ENCODE measurements at regions not wholly inside any gene's neighbourhood (a gene's known extent, or its start where the extent isn't known, plus 50 kb on each side); places are given as distances from the start of the nearest gene placed in this dataset.
"Not testable (repeated sequence)": the region's sequence is repeated elsewhere in the genome, so short reads cannot be mapped to it uniquely, and the experiment has no call there.

GRCh38 chr14:105627701-105628100 lies 101.3 kb downstream of the TMEM121 start:
- Mint-ChIP-seq H3K9me3 (no peaks in the 10 kb centered on the region), H3K4me3 (no peak overlapping the region), H3K36me3 (ENCODE audit: low read depth) (no peaks in the 10 kb centered on the region), H3K27ac (no peak overlapping the region), H3K4me1 (ENCODE audit: low read depth) (no peaks in the 10 kb centered on the region), H3K27me3 (no peaks in the 10 kb centered on the region)
- ChIA-PET CTCF (no interaction called here), POLR2A (no interaction called here)
- ATAC-seq (no peak), DNase-seq (no peak)
- intact Hi-C loops (cut with micrococcal nuclease): no loop called here
- no peak for TF ChIP-seq CTCF (IDR thresholded peaks at IDR 0.05)

- H3K36me3 Mint-ChIP-seq (ENCODE audit: low read depth); H3K27ac Mint-ChIP-seq; H3K27me3 Mint-ChIP-seq; ATAC-seq; intact Hi-C loops (cut with micrococcal nuclease); CTCF ChIA-PET; H3K4me1 Mint-ChIP-seq (ENCODE audit: low read depth); H3K4me3 Mint-ChIP-seq; DNase-seq; H3K9me3 Mint-ChIP-seq; POLR2A ChIA-PET: not testable (repeated sequence)
Observed at GRCh38 chr14:105628126-105628525, 101.7 kb downstream of the TMEM121 start.

- H3K36me3 Mint-ChIP-seq (ENCODE audit: low read depth); ATAC-seq; H3K4me1 Mint-ChIP-seq (ENCODE audit: low read depth); DNase-seq; H3K4me3 Mint-ChIP-seq; intact Hi-C loops (cut with micrococcal nuclease); CTCF ChIA-PET; POLR2A ChIA-PET; H3K27ac Mint-ChIP-seq; H3K9me3 Mint-ChIP-seq; H3K27me3 Mint-ChIP-seq: not testable (repeated sequence)
Observed at GRCh38 chr14:105628531-105629067, 102.2 kb downstream of the TMEM121 start.

GRCh38 chr14:105629091-105629885 lies 102.9 kb downstream of the TMEM121 start:
- H3K9me3 Mint-ChIP-seq; H3K27ac Mint-ChIP-seq; H3K36me3 Mint-ChIP-seq (ENCODE audit: low read depth); POLR2A ChIA-PET; intact Hi-C loops (cut with micrococcal nuclease); DNase-seq; H3K27me3 Mint-ChIP-seq; H3K4me1 Mint-ChIP-seq (ENCODE audit: low read depth); CTCF ChIA-PET; H3K4me3 Mint-ChIP-seq: not testable (repeated sequence)
- peak; percentile 30 for ATAC-seq

- CTCF ChIA-PET: no interaction called here
- H3K4me3 Mint-ChIP-seq: no peak overlapping the region
- no peaks in the 10 kb centered on the region for H3K4me1 Mint-ChIP-seq (ENCODE audit: low read depth)
- no peak for TF ChIP-seq CTCF (IDR thresholded peaks at IDR 0.05)
- no peak for DNase-seq
- H3K36me3 Mint-ChIP-seq (ENCODE audit: low read depth): no peaks in the 10 kb centered on the region
- no peak overlapping the region for H3K27ac Mint-ChIP-seq
- intact Hi-C loops (cut with micrococcal nuclease): no loop called here
- POLR2A ChIA-PET: interaction anchor here (0.7 kb wide), 1 partner anchor 19 kb away, joined by 3 read pairs; no protein-coding TSS in a partner anchor
- no peaks in the 10 kb centered on the region for H3K27me3 Mint-ChIP-seq
- no peak for ATAC-seq
- H3K9me3 Mint-ChIP-seq: no peaks in the 10 kb centered on the region
Observed at GRCh38 chr14:105629886-105630215, 103.5 kb downstream of the TMEM121 start.

GRCh38 chr14:105630293-105630934 lies 104.0 kb downstream of the TMEM121 start:
- DNase-seq; H3K9me3 Mint-ChIP-seq; ATAC-seq; H3K36me3 Mint-ChIP-seq (ENCODE audit: low read depth); H3K4me3 Mint-ChIP-seq; CTCF ChIA-PET; H3K4me1 Mint-ChIP-seq (ENCODE audit: low read depth); H3K27ac Mint-ChIP-seq; H3K27me3 Mint-ChIP-seq; intact Hi-C loops (cut with micrococcal nuclease): not testable (repeated sequence)
- POLR2A ChIA-PET: interaction anchor here (0.7 kb wide), 1 partner anchor 19 kb away, joined by 3 read pairs; no protein-coding TSS in a partner anchor

- H3K9me3 Mint-ChIP-seq; H3K27me3 Mint-ChIP-seq; ATAC-seq; H3K4me3 Mint-ChIP-seq; H3K36me3 Mint-ChIP-seq (ENCODE audit: low read depth); H3K27ac Mint-ChIP-seq; DNase-seq; POLR2A ChIA-PET; CTCF ChIA-PET; intact Hi-C loops (cut with micrococcal nuclease); H3K4me1 Mint-ChIP-seq (ENCODE audit: low read depth): not testable (repeated sequence)
Observed at GRCh38 chr14:105630935-105631779, 104.8 kb downstream of the TMEM121 start.
